Activated T-cell treated with anti-CD3 and anti-CD28 coated beads for 4 hours (primary cell): ENCODE measurements at regions not wholly inside any gene's neighbourhood (a gene's known extent, or its start where the extent isn't known, plus 50 kb on each side); places are given as distances from the start of the nearest gene placed in this dataset.

Experiments
- DNase-seq: peaks from one replicate; pipeline ENCODE4 v3.0.0-alpha.2; 2020

GRCh38 chr3:195634426-195635261 is 50.9 kb upstream of the APOD start:
- peak; percentile 64 for DNase-seq
